Stimulated activated CD4-positive, alpha-beta T cell treated with anti-CD3 and anti-CD28 coated beads, Interleukin-2, amount 100 ng/mL, for 4 hours (primary cell): ENCODE measurements at regions not wholly inside any gene's neighbourhood (a gene's known extent, or its start where the extent isn't known, plus 50 kb on each side); places are given as distances from the start of the nearest gene placed in this dataset.
"Not testable (repeated sequence)": the region's sequence is repeated elsewhere in the genome, so short reads cannot be mapped to it uniquely, and the experiment has no call there.

Experiments used
- DNase-seq: peaks from one replicate; pipeline ENCODE4 v3.0.0-alpha.2; 2020; ENCODE audit warnings: low read depth

DNA sequence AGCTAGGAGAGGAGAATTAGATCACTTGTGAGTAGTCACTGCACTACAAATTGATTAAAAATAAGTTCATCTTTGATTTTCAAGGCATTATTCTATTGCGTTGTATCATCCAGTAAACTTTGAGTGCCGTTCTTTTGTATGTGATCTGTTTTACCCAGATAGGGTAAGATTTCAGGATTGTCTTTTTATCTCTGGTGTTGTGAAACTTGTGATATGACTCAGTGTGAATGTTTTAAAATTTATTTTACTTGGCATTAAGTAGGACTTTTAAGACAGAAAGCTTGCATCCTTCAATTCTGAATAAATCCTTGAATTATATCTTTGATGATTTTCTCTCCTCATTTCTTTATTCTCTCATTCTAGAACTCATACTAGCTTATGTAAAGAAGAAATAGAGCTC is 93.3 kb upstream of the ADAMTS5 start:
- no peak for DNase-seq

DNA sequence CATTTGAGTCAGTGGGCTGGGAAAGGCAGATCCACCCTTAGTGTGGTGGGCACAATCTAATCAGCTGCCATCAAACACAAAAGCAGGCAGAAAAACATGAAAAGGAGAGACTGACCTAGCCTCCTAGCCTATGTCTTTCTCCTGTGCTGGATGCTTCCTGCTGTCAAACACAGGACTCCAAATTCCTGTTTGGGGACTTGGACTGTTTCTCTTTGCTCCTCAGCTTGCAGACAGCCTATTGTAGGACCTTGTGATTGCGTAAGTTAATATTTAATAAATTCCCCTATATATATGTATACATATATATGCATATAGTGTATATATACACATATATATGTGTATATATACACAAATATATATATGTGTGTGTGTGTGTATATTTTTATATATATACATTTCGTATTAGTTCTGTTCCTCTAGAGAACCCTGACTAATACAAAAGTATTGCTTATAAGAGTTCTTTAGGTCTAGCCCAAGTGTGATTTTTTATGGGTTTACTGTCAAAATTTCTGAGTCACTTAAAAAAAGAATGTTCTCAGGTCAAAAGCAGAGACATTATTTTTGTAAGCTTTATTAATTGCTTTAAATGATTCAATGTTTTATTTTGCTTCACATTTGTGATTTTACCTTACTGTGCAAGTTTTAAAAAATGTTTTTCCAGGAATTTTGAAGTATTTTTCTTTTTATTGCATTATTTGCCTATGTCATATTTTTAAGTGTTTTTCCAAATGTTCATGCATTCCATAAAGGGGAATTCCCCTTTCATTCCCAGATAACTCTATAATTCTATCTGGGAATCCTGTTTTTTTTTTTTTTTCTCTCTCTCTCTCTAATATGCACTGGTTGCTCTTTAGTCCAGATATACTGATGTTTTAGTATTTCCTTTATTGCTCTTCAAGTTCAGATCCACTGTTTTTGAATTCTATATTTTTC is 92.1 kb upstream of the ADAMTS5 start:
- DNase-seq, result no peak

DNA sequence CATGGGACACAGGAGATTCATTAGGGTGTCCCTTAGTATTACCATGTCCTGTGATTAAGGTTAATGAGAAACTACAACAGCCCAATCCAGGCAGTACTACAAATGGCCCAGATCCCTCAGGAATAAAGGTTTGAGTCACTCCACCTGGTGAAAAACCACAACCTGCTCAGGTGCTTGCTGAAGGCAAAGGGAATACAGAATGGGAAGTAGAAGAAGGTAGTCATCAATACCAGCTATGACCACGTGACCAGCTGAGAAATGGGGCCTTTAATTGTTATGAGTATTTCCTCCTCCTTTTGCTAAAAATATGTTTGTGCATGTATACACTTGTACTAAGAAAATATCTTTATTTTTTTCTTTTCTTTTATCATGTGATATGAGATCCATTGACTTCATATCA is 91.1 kb upstream of the ADAMTS5 start:
- DNase-seq, result no peak

DNA sequence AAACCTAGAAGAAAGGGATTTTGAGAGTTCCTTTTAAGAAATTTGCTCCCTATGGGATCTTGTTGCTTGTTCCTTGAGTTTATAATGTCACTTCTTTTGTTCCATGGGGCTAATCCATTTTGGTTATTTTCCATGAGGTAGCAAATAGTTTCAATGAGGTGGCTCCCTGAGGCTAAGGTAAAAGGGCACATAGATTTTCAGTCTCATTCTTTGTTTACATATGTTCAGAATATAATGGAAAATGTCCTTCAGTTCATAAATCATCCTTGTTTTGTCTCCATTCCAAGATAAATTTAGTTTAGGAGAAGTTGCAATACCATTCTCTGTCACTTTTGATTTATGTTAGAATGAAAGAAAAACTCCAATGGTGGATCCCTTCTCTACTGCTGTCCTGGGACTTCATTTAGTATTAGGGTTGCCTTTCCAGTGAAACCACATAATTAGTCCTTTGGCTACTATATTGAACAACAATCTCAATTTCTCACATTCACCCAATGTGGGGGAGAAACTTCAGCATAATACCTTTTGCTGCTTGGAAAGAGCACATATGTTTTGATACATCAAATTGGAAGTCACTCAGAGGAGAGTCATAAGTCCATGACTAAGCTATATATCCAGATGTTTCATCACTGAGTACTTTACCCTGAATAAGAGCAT is 80.9 kb upstream of the ADAMTS5 start:
- DNase-seq, result no peak

DNA sequence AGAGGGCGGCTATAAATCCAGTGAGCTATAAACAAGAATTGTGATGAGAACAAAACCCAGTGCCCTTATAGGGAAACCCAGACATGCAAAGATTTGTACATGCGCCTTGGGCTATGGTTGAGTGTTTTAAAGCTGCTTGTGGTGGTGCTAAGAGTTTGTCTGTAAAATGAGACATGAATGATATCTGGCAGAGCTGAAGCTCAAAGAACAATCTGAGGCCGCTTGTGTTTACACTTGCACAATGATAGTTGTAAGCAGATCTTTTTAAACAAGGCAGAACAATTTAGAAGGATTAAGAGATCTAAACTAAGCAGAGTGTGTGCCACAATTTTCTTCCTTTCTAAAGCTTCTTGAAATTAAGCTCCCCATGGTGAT is 80.4 kb upstream of the ADAMTS5 start:
- no peak for DNase-seq

DNA sequence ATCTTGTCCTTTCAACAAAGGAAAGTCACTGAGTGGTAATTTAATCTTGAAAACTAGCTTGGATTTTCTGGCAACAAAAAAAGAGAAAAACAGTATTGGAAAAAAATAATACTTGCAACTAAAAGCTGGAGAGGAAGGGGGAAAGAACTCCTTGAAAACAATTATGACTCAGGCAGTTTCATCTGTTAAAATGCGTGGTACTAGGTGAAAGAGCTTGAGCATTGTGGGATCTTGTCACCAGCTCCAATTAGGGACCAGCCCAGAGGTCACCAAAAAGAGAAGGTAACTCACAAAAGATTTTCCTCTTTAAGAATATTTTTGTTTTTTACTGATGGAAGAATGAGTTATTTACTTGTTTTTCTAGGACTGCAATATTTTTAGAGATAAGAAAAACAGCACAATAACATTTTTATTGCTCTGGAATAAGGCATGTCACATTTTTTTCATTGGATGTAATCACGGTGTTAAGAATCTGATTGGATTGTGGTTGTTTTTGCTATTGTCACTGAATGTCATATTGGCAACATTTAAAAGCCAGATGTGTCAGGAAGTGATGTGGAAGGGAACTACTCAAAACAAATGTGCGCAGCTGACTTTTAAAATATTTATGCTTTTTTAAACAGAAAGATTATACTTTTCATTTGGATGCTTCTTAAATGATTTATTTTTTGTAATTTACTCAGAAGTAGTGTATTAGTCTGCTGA is 78.5 kb upstream of the ADAMTS5 start:
- DNase-seq, result no peak

DNA sequence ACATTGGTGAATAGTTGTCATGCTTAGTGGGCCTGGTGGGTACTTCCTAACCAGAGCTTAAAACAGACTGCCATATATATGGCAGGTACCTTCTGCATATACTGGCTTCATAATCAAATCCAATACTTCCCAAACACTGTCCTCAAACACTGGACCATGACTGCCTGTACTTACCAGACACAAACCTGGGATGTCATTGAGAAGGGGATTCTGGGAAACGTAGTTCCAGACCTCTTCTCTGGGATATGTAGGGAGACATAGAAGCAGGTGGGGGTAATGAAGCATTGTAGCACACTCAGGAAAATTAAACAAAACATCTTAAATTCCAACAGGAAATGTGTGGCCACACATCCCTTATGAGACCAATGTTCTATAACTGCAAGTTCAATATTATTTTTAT is 76.5 kb upstream of the ADAMTS5 start:
- DNase-seq, result no peak

DNA sequence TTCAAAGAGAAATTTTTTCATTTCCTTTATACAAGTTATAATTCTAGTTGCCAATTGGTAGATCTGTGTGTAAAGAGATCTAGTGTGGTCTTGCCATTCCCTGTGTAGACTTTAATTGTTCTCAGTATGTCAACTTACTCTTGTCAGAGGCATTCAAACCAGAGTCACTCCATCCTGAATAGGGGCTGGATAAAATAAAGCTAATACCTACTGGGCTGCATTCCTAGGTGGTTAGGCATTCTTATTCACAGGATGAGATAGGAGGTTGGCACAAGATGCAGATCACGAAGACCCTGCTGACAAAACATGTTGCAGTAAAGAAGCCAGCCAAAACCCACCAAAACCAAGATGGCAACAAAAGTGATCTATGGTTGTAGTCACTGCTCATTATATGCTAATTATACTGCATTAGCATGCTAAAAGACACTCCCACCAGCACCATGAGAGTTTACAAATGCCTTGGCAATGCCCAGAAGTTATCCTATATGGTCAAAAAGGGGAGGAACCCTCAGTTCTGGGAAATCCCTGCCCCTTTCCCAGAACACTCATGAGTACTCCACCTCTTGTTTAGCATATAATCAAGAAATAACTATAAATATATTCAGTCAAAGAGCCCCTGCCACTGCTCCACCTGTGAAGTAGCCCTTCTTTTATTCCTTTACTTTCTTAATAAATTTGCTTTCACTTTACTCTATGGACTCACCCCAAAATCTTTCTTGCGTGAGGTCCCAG is 74.0 kb upstream of the ADAMTS5 start:
- DNase-seq, result no peak

DNA sequence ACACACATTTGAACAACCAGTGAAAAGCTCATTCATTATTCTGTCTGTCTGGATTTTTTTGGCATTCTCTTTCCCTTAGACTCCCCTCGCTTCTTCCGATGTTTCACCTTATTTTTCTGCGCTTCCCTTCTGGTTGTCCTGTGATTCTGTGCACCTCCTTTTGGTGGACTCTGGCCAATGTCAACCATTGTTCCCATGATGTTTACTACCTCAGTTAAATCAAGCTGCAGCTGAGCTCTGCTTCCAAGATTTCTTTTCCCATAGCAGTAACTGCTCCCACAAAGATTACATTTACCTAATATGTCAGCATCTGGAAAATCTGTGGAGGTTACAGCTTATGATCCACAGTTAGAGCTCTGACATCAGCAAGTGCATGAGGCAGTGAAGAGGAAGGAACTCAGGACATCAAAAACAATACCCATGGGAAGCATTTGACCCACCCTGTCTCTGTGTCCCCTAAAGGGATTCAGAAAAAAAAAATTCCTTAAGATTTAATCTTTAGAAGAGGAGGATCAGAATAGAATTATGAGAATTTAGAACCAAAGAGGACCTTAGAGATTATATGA is 69.9 kb upstream of the ADAMTS5 start:
- DNase-seq, result no peak

DNA sequence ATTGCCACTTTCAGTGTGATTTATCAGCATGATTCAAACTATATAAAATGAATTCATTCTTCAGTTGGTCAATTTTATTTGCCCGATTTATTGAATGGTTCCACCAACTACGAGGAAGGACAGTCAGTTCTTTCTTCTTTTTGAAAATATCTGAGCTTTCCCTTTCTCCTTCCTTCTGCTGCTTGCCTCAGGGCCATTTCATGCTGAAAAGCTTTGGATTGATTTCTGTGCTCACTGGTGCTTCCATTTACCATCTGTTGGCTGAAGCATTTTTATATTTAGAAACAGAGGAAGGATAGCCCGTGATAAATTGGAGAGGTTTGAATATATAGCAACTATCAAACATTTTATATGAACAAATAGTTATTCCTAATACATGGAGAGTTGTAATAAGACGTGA is 68.9 kb upstream of the ADAMTS5 start:
- DNase-seq, result no peak

DNA sequence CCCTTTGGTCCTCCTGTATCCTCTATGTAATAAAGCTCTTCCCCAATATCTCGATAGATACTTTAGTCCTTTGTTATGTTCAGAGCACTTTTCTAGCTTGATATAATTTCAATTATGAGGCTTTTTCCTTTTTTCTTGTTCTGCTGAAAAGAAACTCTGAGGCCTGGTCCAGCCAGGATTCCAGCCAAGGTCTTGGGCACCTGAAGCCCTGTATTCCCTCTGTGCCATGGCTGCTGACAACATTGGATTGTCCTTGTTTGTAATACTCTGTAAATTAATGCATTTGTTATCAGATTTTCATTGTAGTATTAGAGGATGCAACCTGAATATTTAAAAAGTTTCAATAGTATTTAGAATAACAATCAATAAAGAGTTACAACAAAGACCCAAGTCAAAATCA is 67.9 kb upstream of the ADAMTS5 start:
- no peak for DNase-seq

DNA sequence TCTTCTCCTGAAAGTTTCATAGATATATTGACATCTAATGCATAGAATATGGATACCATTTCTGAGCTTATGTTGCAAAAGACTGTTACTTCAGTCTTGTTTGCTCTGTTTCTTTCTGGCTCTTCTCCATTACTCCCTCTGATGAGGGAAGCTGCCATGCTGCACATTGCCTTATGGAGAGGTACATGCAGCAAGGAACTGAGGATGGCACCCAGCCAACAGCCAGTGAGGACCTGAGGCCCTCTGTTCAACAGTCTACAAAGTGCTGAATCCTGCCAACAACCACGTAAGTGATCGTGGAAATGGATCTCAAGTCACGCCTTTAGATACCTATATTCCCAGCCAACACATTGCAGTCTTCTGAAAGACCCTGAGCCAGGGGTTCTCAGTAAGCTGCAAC is 66.6 kb upstream of the ADAMTS5 start:
- DNase-seq, result no peak

DNA sequence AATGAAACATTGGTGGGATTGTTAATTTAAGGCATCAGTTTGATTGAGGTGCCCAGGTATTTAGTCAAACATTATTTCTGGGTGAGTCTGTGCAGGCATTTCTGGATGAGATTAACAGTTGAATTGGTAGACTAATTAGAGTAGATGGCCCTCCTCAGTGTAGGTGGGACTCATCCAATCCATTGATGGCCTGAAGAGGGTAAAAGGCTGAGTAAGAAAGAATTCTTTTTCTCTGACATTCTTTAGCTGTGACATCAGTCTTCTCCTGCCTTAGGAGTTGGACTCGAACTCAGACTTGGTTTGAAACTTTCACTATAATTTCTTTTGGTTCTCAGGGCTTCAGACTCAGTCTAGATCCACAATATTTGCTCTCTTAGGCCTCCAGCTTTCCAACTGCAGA is 59.6 kb upstream of the ADAMTS5 start:
- DNase-seq, result no peak

DNA sequence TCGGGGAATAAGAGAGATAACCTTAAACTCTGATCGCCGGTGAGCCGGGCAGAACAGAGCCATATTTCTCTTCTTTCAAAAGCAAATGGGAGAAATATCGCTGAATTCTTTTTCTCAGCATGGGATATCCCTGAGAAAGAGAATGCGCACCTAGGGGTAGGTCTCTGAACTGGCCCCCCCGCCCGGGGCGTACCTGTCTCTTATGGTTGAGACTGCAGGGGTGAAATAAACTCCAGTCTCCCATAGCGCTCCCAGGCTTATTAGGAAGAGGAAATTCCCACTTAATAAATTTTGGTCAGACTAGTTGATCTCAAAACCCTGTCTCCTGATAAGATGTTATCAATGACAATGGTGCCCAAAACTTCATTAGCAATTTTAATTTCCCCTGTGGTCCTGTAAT is 58.8 kb upstream of the ADAMTS5 start:
- not testable (repeated sequence) for DNase-seq

DNA sequence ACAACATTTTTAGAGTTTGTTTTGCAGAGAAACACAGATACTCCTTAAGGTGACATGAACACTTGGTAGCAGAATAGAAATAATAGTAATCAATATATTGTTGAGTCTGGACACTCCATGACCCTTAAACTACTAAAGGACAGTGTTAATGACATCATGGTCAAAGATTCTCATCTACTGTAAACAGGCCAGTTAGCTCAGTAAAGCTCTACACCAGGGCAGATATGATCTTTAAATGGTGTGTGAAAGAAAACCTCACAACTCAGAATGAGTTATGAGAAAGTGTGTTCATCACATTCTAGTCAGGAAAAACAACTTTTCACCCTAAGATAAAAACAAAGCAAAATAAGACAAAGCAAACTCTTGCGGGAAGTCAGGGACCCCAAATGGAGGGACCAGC is 58.1 kb upstream of the ADAMTS5 start:
- no peak for DNase-seq

DNA sequence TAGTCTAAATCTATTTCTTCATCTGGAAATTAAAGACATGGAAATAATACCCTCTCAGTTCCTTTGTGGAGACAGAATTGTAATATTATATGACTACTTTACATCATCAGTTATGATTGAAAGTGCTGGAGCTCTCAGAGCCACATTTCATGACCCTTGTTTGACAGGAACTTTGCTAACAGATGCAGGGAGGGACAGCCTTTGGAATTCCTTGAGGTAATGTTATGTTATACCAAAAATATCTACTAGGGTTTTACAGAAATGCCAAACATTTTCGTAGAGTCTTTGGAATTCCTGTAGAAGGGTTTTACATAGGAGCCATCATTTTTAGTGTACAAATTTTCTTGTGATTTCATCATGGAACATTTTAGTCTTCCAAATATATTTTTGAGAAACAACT is 57.4 kb upstream of the ADAMTS5 start:
- DNase-seq, result no peak

DNA sequence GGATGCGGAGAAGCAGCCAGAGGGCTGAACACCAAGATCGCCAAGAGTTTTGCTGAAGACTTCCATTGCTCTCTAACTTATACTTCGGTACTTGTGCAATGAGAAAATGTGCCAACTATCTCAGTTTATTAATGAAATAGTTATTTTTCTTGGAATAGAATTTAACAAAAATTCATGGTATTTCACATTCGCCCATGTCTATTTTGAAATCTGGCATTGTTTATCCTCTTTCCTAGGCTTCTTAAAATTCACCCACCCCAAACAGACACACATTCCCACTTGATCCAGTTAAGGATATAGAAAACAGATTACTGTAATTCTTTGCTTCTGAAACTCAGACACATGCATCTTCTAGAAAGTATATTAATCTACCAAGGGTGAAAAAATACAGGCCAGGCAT is 56.3 kb upstream of the ADAMTS5 start:
- no peak for DNase-seq

DNA sequence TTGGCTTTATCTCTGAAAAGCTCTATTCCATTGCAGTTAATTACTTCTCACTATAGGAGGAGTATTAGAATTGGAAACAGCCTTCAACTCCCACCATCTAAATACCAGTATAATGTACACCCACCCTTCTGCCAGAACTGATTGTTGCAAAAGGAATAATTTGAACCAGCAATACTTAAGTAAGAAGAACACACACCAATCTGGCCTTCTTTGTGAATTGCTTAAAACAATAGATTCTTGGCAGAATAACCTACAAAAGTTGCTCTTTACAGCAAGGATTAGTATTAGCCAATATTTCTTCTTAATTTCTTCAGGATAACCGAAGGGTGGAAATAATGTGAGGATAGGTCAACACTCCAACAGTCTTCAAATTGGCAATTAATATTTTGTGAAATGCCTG is 54.9 kb upstream of the ADAMTS5 start:
- no peak for DNase-seq

DNA sequence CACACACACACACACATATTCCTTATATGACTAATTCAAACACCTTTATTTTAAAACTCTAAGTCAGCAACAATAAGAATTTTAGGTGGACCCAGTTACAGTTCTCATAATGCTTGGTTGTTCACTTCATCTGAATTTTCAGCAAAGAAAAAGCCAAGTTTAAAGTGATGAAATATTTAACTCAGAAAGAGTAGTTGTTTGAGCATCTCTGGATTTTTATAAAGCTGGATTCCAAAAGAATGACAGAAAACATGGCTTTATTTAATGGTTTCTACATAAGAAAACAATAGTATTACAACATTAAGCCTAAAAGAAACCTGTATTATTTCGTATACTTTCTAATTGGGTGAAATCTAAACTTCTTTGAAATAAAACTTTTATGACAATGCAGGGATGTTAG is 54.2 kb upstream of the ADAMTS5 start:
- DNase-seq, result no peak

DNA sequence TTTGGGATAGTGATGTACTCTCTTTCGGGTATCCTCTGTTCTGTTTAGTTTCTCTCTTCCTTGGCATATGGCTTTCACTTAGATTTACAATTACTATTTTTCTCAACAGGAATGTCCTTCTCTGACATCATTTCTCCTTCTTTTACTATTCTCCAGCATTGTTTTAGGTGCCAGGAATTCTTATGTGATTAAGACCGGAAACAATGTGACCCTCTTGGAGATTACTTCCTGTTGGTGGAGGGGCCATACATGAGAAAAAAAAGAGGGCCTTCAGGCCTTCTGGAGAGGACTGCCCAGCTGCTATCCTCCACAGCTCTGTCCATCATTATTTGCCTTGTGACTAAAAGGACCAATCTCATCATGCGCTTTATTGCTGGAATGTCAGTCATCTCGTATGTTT is 50.4 kb upstream of the ADAMTS5 start:
- no peak for DNase-seq
